Keratinocyte (primary cell): ENCODE measurements at regions not wholly inside any gene's neighbourhood (a gene's known extent, or its start where the extent isn't known, plus 50 kb on each side); places are given as distances from the start of the nearest gene placed in this dataset.

Experiments
- EZH2 ChIP-seq: IDR thresholded peaks from one replicate; pipeline ENCODE4 v1.6.1; 2012; ENCODE audit warnings: inconsistent platforms, mild to moderate bottlenecking, low read length, moderate library complexity
- TF ChIP-seq, protein P1 (sequence below), 3 experiments: IDR thresholded peaks in 1 of 3; conservative IDR thresholded peaks in 1 of 3; optimal IDR thresholded peaks in 1 of 3; 2 replicates in 2 of 3; 3 replicates in 1 of 3; pipeline versions ENCODE3 to v1.5.1; 2011; ENCODE audit warnings: low read length in 3 of 3, mild to moderate bottlenecking in 3 of 3, moderate library complexity in 2 of 3, control low read depth in 1 of 3, inconsistent platforms in 1 of 3; ENCODE audit not compliant: insufficient read depth in 2 of 3; ENCODE audit errors: extremely low read depth in 1 of 3

DNA sequence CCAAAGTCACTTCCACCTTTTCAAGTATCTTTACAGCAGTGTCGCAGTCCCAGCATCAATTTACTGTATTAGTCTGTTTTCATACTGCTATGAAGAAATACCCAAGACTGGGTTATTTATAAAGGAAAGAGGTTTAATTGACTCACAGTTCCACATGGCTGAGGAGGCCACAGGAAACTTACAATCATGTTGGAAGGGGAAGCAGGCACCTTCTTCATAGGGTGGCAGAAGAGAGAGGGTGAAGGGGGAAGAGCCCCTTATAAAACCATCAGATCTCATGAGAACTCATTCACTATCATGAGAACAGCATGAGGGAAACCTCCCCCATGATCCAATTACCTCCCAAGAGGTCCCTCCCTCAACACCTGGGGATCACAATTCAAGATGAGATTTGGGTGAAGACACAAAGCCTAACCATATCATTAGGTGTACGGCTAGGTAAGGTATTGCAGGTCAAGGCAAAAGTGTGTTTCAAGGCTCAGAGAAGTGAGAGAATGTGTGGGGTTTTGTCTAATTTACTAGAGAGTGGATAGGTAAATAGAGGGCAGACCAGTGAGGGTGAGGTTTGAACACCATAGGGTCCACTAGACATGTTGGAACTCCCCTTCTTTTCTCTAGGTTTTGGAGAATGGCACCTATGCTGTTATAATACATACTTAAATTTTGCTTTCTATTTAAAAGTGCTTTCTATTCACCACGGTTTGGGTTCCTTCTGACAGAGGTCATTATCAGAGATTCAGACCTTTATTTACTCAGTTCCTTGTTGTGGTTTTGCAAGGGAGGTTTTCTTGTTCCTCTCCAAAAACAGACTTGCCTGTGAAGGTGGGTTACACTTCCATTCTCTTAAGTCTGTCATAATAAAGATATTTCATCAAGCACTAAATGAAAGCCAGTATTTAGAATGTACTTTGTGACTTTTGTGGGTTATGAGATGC is 186.6 kb downstream of the CPEB2 start:
- TF ChIP-seq, protein P1, sequence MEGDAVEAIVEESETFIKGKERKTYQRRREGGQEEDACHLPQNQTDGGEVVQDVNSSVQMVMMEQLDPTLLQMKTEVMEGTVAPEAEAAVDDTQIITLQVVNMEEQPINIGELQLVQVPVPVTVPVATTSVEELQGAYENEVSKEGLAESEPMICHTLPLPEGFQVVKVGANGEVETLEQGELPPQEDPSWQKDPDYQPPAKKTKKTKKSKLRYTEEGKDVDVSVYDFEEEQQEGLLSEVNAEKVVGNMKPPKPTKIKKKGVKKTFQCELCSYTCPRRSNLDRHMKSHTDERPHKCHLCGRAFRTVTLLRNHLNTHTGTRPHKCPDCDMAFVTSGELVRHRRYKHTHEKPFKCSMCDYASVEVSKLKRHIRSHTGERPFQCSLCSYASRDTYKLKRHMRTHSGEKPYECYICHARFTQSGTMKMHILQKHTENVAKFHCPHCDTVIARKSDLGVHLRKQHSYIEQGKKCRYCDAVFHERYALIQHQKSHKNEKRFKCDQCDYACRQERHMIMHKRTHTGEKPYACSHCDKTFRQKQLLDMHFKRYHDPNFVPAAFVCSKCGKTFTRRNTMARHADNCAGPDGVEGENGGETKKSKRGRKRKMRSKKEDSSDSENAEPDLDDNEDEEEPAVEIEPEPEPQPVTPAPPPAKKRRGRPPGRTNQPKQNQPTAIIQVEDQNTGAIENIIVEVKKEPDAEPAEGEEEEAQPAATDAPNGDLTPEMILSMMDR (optimal IDR thresholded peaks at IDR 0.05 in 1 of 3, IDR thresholded peaks at IDR 0.05 in 1 of 3, conservative IDR thresholded peaks at IDR 0.05 in 1 of 3; ENCODE audit: extremely low read depth in 1 of 3, insufficient read depth in 2 of 3, low read length in 3 of 3) = no peak
- no peak for TF ChIP-seq EZH2
